Heart right ventricle (tissue), 16 donors: ENCODE measurements at regions not wholly inside any gene's neighbourhood (a gene's known extent, or its start where the extent isn't known, plus 50 kb on each side); places are given as distances from the start of the nearest gene placed in this dataset.

ENCODE experiments used
- ATAC-seq, 8 donors: fragments of 200-7000 bp; cut with Tn5 transposase; one replicate each; pipeline ENCODE4 v1.9.1; 2020; ENCODE audit warnings: mild to moderate bottlenecking in 8 of 8, moderate library complexity in 8 of 8, moderate number of reproducible peaks in 1 of 8
- DNase-seq, 2 donors: peaks; one replicate each; pipeline ENCODE4 v3.0.0-alpha.2; 2020
- H3K27ac ChIP-seq, 10 donors: fragments of 200-600 bp; sonication (generic) in 2 of 10; one replicate each; pipeline versions ENCODE4 v1.5.0 to v1.8.0; 2020 to 2022; ENCODE audit warnings: mild to moderate bottlenecking in 3 of 10
- H3K27me3 ChIP-seq, 7 donors: fragments of 200-600 bp; one replicate each; pipeline ENCODE4 v1.8.0; 2021 to 2022; ENCODE audit warnings: mild to moderate bottlenecking in 2 of 7
- H3K36me3 ChIP-seq, 9 donors: fragments of 200-600 bp; sonication (generic) in 1 of 9; one replicate each; pipeline versions ENCODE4 v1.5.0 to v1.8.0; 2020 to 2022; ENCODE audit warnings: mild to moderate bottlenecking in 2 of 9
- H3K4me1 ChIP-seq, 9 donors: fragments of 200-600 bp; sonication (generic) in 1 of 9; one replicate each; pipeline versions ENCODE4 v1.5.0 to v1.8.0; 2020 to 2022; ENCODE audit warnings: mild to moderate bottlenecking in 4 of 9
- H3K4me3 ChIP-seq, 10 donors: fragments of 200-600 bp; sonication (generic) in 2 of 10; one replicate each; pipeline versions ENCODE4 v1.5.0 to v1.8.0; 2020 to 2022; ENCODE audit warnings: mild to moderate bottlenecking in 7 of 10, moderate library complexity in 2 of 10
- H3K9me3 ChIP-seq, 11 donors: fragments of 200-600 bp in 10 of 11; sonication (generic) in 2 of 11; one replicate each; pipeline versions ENCODE4 v1.5.0 to v1.8.0; 2013 to 2022; ENCODE audit warnings: mild to moderate bottlenecking in 2 of 11, control low read depth in 1 of 11, moderate library complexity in 1 of 11
- CTCF ChIP-seq, 9 donors: fragments of 200-600 bp; sonication (generic) in 2 of 9; IDR thresholded peaks; one replicate each; pipeline versions ENCODE4 v1.5.0 to v1.8.0; 2021 to 2022; ENCODE audit warnings: antibody characterized with exemption in 9 of 9, mild to moderate bottlenecking in 5 of 9, moderate library complexity in 1 of 9
- WGBS, 2 donors: extraction: QIAGEN DNeasy Blood & Tissue Kit; methylation state at CpG; one replicate each; pipeline ENCODE4 v1.1.7; 2013; ENCODE audit warnings: inconsistent platforms in 1 of 2; 5-methylcytosine and 5-hydroxymethylcytosine counted together
- intact Hi-C, 10 donors: fragments of 100-400 bp; cut with DNase I; formaldehyde crosslinking; loops; one replicate each; pipeline versions ENCODE4 v1.11.1 to v1.14.2; 2022
- donor health status: Arrhythmogenic right ventricular cardiomyopathy.
- donor health status: ischemic (EF 13 %, LVEDD 7.1; RV severe dilation, severe dysfunction).
- donor health status: healthy with polysubstance abuse.
- donor health status: DM: no; HTN: yes; CAD: no.
- donor health status: DM: no; HTN: no; CAD: no.
- donor health status: ischemic (EF 25% LVEDD 6.9; RV normal size, moderate dysfunction).
- donor health status: ischemic (EF 25% LVEDD 5.7; RV mildly dilated, moderate dysfunction).
- donor health status: healthy.
- donor health status: DM: yes; HTN: yes; CAD: no.
- donor health status: Ischemic cardiomyopathy.
- donor health status: ischemic (EF 35%, LVEDD 5.7; RV mildly dilated, moderate dysfunction).
- donor health status: nonischemic (EF 11% LVEDD 7.7; RV severe dilation, severe dysfunction).
- donor health status: DM: yes; HTN: yes; CAD: no.
- donor health status: PGD.
- donor health status: ischemic (EF 29% LVEDD 5.4; RV normal size, mild dysfunction).
- donor health status: nonischemic (EF 23%, LVEDD 6.1; RV moderate dilation, normal function).

- intact Hi-C loops, result no loop called here
These were observed 1575.8 kb upstream of the PABPC4L start for GRCh38 chr4:135777361-135777760.

GRCh38 chr4:135775909-135776308 is 1574.3 kb upstream of the PABPC4L start:
- 80 to 88% methylated on average over 1 of the region's 1 CpG for WGBS, 2 donors
- intact Hi-C loops, result no loop called here
- DNase-seq, result no peak
- no peak overlapping the region for H3K27ac ChIP-seq
- no peaks in the 10 kb centered on the region for H3K27me3 ChIP-seq
- no peak for ATAC-seq
- peaks cover 0 to 18% (median 0%) of the 10 kb centered on the region in 11 donors for H3K9me3 ChIP-seq
- H3K4me3 ChIP-seq, result no peak overlapping the region
- no peaks in the 10 kb centered on the region for H3K4me1 ChIP-seq
- H3K36me3 ChIP-seq, result no peaks in the 10 kb centered on the region
- no peak for TF ChIP-seq CTCF (IDR thresholded peaks at IDR 0.05)

More at GRCh38 chr4:135777361-135777760, 1575.8 kb upstream of the PABPC4L start:
- TF ChIP-seq CTCF (IDR thresholded peaks at IDR 0.05), result no peak
- Histone ChIP-seq H3K4me1 (no peaks in the 10 kb centered on the region), H3K27ac (no peak overlapping the region), H3K27me3 (no peaks in the 10 kb centered on the region), H3K9me3 (peaks cover 0 to 19% (median 0%) of the 10 kb centered on the region in 11 donors), H3K36me3 (no peaks in the 10 kb centered on the region), H3K4me3 (no peak overlapping the region)
- WGBS, 2 donors, result 74 to 88% methylated on average over 1 of the region's 1 CpG
- DNase-seq (no peak), ATAC-seq (no peak)

GRCh38 chr4:135770505-135770904 is 1568.9 kb upstream of the PABPC4L start:
- DNase-seq (no peak), ATAC-seq (no peak)
- Histone ChIP-seq H3K27ac (no peak overlapping the region), H3K4me1 (no peaks in the 10 kb centered on the region), H3K27me3 (no peaks in the 10 kb centered on the region), H3K36me3 (no peaks in the 10 kb centered on the region), H3K9me3 (peaks cover 0 to 30% (median 0%) of the 10 kb centered on the region in 11 donors), H3K4me3 (no peak overlapping the region)
- intact Hi-C loops, result no loop called here
- no peak for TF ChIP-seq CTCF (IDR thresholded peaks at IDR 0.05)

GRCh38 chr4:135744928-135745327 is 1543.3 kb upstream of the PABPC4L start:
- no peak for ATAC-seq
- no peak for TF ChIP-seq CTCF (IDR thresholded peaks at IDR 0.05)
- intact Hi-C loops, result no loop called here
- H3K9me3 ChIP-seq, result peaks cover 0 to 24% (median 0%) of the 10 kb centered on the region in 11 donors
- H3K4me3 ChIP-seq, result no peak overlapping the region
- no peak overlapping the region for H3K27ac ChIP-seq
- H3K4me1 ChIP-seq, result no peaks in the 10 kb centered on the region
- H3K27me3 ChIP-seq, result no peaks in the 10 kb centered on the region
- H3K36me3 ChIP-seq, result no peaks in the 10 kb centered on the region
- DNase-seq, result no peak
- WGBS, 2 donors, result 77 to 81% methylated on average over 1 of the region's 1 CpG
